HG03280 (cell line): ENCODE measurements at regions not wholly inside any gene's neighbourhood (a gene's known extent, or its start where the extent isn't known, plus 50 kb on each side); places are given as distances from the start of the nearest gene placed in this dataset.
"Not testable (repeated sequence)": the region's sequence is repeated elsewhere in the genome, so short reads cannot be mapped to it uniquely, and the experiment has no call there.

Source experiments
- ATAC-seq: cut with Tn5 transposase; IDR thresholded peaks from one replicate; pipeline ENCODE4 v1.9.1; 2021; ENCODE audit warnings: mild to moderate bottlenecking, moderate library complexity; ENCODE audit not compliant: unreplicated experiment

- ATAC-seq = no peak
Observed at GRCh38 chr6:67165606-67166005, 1458.6 kb upstream of the EYS start.

GRCh38 chr6:67160820-67161219, 1453.8 kb upstream of the EYS start:
- ATAC-seq = no peak

- no peak for ATAC-seq
Observed at GRCh38 chr6:67141005-67141404, 1434.0 kb upstream of the EYS start.

DNA sequence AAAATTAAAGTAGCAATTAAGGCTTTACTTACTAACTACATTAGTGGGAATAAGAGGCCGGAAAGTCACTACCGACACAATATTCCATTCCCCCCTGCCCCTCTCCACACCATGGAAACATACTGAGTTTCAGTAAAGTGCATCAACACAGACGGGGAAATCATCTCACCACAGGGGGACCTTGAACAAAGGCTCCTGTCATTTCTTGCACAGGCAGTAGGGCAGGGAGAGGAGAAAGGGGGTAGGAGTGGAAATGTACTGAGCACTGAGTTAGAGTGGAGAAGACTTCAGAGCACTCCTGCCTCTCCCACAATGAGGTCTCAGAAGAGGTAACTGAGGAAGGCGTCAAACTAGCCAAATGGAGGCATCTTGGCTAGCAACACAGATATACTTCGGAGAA, 1426.9 kb upstream of the EYS start:
- no peak for ATAC-seq

DNA sequence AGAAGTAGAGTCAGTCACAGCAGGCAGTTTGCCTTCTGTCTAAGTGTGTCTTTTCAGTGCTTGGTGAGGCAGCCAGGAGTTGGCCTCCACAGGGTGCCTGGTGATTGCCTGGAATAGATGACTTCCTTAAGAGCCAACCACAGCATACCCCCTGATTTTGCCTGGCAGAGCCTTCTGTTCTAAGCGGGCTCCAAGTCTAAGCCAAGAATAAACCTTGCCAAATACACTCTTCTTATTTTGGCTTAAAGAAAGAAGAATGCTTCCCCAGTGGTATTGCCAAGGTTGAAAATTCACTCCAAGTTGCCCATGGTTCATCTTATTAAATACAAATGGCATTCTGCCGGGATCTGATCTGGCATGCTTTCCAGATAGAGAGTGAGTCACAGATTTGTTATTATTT, 1424.8 kb upstream of the EYS start:
- no peak for ATAC-seq

- ATAC-seq = no peak
Observed at GRCh38 chr6:67129780-67130179, 1422.8 kb upstream of the EYS start.

DNA sequence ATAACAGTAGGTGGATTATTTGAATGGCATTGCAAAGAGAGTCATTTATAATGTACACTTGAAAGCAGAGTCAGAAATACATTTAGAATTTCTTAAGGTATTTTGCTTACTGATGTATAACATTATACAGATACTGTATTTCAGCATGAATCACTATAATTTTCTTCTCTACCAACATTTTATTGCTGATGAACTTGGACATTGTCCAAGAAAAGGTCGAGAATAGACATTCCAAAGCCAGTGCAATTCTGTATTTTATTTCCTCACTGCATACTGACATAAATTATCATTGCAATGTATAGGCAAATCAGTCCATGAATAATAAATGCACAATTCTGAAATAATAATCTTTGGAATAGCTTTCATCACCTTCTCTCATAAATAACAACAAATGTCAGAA, 1420.0 kb upstream of the EYS start:
- no peak for ATAC-seq

- no peak for ATAC-seq
Observed at GRCh38 chr6:67121115-67121514, 1414.1 kb upstream of the EYS start.

- no peak for ATAC-seq
Observed at GRCh38 chr6:67112120-67112519, 1405.1 kb upstream of the EYS start.

GRCh38 chr6:67102743-67103142, 1395.7 kb upstream of the EYS start:
- ATAC-seq = no peak

GRCh38 chr6:67095618-67096226, 1388.7 kb upstream of the EYS start:
- not testable (repeated sequence) for ATAC-seq

GRCh38 chr6:67094431-67094946, 1387.5 kb upstream of the EYS start:
- no peak for ATAC-seq

DNA sequence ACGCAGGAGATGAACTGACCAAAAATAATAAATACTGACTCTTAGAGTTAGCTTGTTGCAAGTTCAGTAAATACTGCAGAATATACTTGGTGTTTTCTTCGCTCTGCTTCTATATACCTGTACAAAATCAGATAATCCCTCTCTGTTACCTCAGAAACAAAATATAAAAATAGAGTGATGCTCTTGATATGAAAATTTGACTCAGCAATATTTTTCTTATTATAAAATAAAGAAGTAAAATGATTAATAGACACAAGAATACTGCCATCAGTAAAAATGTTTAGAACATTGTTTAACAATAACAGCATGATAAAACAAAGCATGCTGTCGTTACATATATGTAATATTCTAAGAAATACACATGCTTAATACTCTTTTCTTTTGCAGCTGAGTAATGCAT, 1366.9 kb upstream of the EYS start:
- no peak for ATAC-seq

GRCh38 chr6:67068781-67069180, 1361.8 kb upstream of the EYS start:
- ATAC-seq = no peak

- no peak for ATAC-seq
Observed at GRCh38 chr6:67064323-67064722, 1357.3 kb upstream of the EYS start.

DNA sequence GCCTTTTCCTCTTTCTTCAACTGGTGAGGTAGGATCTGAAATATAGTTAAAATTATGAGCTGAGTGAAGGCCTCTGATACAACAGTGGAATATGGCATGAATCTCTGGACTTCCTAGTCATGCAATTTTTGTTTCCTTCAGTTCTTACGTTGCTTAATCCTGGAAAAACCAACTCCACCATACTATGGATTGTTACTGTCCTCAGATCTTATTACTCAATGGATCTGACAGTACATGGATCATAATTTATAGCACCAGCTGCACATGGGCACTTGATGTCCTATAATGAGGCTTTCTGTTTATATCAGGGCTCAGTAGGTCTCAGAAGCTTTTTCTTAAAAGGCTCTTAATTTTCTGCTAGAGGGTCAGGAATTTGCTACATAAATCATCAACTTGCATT, 1341.0 kb upstream of the EYS start:
- ATAC-seq = no peak

DNA sequence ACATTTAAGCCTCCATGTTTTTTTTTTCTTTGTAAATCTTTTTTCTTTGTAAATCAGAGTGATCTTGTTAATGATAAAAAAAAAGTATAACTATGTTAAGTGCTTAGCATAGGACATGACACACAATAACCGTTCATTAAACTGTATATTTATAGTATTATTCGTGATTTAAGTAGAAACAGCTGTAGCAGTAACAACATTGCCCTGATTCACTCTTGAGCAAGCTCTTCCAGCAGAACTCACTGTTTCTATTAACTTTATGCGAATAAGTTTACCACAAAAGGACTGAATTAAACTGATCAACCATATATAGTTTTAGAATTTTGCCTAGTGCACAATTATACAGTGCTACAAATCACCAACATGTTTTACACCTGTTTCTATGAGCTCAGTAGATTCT, 1338.0 kb upstream of the EYS start:
- ATAC-seq = no peak

DNA sequence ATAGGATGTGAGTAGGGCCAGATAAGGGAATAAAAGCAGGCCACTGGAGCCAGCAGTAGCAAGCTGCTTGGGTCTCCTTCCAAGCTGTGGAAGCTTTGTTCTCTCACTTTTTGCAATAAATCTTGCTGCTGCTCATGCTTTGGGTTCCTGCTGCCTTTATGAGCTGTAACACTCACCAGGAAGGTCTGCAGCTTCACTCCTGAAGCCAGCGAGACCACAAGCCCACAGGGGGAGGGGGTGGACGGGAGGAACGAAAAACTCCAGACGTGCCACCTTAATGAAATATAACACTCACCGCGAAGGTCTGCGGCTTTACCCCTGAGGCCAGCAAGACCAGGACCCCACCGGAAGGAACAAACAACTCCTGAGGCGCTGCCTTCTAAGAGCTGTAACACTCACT, 1324.4 kb upstream of the EYS start:
- no peak for ATAC-seq

DNA sequence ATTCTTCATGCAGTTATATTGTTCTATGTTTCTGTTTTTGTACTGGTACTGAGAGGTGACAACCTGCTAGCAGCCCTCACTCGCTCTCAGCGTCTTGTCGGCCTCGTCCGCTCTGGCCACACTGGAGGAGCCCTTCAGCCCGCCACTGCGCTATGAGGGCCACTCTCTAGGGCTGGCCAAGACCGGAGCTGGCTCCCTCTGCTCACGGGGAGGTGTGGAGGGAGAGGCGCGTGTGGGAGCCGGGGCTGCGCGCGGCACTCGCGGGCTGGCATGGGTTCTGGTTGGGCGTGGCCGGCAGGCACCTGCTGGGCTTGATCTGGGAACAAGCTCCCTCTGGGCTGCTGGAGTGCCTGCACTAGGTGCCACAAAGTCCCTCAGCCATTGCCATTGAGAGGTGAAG, 1323.8 kb upstream of the EYS start:
- ATAC-seq = no peak

- ATAC-seq = no peak
Observed at GRCh38 chr6:67016921-67017460, 1310.0 kb upstream of the EYS start.

GRCh38 chr6:67011441-67011840, 1304.4 kb upstream of the EYS start:
- ATAC-seq = no peak

GRCh38 chr6:67009818-67010217, 1302.8 kb upstream of the EYS start:
- ATAC-seq = no peak

GRCh38 chr6:67003844-67004243, 1296.8 kb upstream of the EYS start:
- ATAC-seq = no peak
